ENCODE measurements at regions not wholly inside any gene's neighbourhood (a gene's known extent, or its start where the extent isn't known, plus 50 kb on each side); places are given as distances from the start of the nearest gene placed in this dataset.

GRCh38 chr4:115670930-115671329 is 557.5 kb upstream of the NDST4 start:
- no peak for TF ChIP-seq POLR2AphosphoS5 (IDR thresholded peaks at IDR 0.05)
- TF ChIP-seq POLR2A (IDR thresholded peaks at IDR 0.05): no peak
- TF ChIP-seq CTCF (IDR thresholded peaks at IDR 0.05 in 8 of 11, conservative IDR thresholded peaks at IDR 0.05 in 3 of 11): no peak
